Trophoblast cell (in vitro differentiated cells and primary cell): ENCODE measurements at regions not wholly inside any gene's neighbourhood (a gene's known extent, or its start where the extent isn't known, plus 50 kb on each side); places are given as distances from the start of the nearest gene placed in this dataset.
A peak's percentile ranks its signal among the peaks of the same experiment; 100 is the strongest.

Experiments used
- DNase-seq, 2 donors: peaks; one replicate each; pipeline ENCODE4 v3.0.0-alpha.2; 2016
- H2AFZ ChIP-seq: 2 replicates; pipeline ENCODE4 v1.6.1; 2013; ENCODE audit warnings: low read length, moderate library complexity, mild to moderate bottlenecking; ENCODE audit not compliant: insufficient read depth, poor library complexity
- H2AK5ac ChIP-seq: 2 replicates; pipeline ENCODE4 v1.6.1; 2013; ENCODE audit warnings: mild to moderate bottlenecking, low read length
- H2BK120ac ChIP-seq: 2 replicates; pipeline ENCODE4 v1.6.1; 2013; ENCODE audit warnings: low read length, mild to moderate bottlenecking, moderate library complexity; ENCODE audit not compliant: insufficient read depth, poor library complexity
- H2BK12ac ChIP-seq: 2 replicates; pipeline ENCODE4 v1.6.1; 2013; ENCODE audit warnings: mild to moderate bottlenecking, low read length, moderate library complexity
- H2BK5ac ChIP-seq: 2 replicates; pipeline ENCODE4 v1.6.1; 2013; ENCODE audit warnings: low read length, low read depth, moderate library complexity, mild to moderate bottlenecking; ENCODE audit not compliant: poor library complexity
- H3K14ac ChIP-seq: 2 replicates; pipeline ENCODE4 v1.6.1; 2013; ENCODE audit warnings: mild to moderate bottlenecking, low read length
- H3K18ac ChIP-seq: 2 replicates; pipeline ENCODE4 v1.6.1; 2013; ENCODE audit warnings: mild to moderate bottlenecking, low read length
- H3K23ac ChIP-seq: 2 replicates; pipeline ENCODE4 v1.6.1; 2013; ENCODE audit warnings: low read length
- H3K27ac ChIP-seq: 2 replicates; pipeline ENCODE4 v1.5.1; 2013; ENCODE audit warnings: low read depth, mild to moderate bottlenecking, inconsistent platforms, low read length, moderate library complexity
- H3K27me3 ChIP-seq: 2 replicates; pipeline ENCODE4 v1.6.1; 2013; ENCODE audit warnings: inconsistent platforms, mild to moderate bottlenecking, low read length, moderate library complexity; ENCODE audit not compliant: insufficient read depth
- H3K36me3 ChIP-seq, 2 experiments: 1 replicate in 1 of 2; 2 replicates in 1 of 2; pipeline ENCODE4 v1.6.1; 2013; ENCODE audit warnings: low read length in 2 of 2, mild to moderate bottlenecking in 2 of 2, moderate library complexity in 1 of 2; ENCODE audit not compliant: insufficient read depth in 2 of 2, control insufficient read depth in 1 of 2
- H3K4ac ChIP-seq: 2 replicates; pipeline ENCODE4 v1.6.1; 2013; ENCODE audit warnings: low read depth, mild to moderate bottlenecking, low read length, moderate library complexity
- H3K4me1 ChIP-seq, 2 experiments: 1 replicate in 1 of 2; 2 replicates in 1 of 2; pipeline ENCODE4 v1.6.1; 2013; ENCODE audit warnings: low read length in 2 of 2, mild to moderate bottlenecking in 2 of 2, moderate library complexity in 1 of 2; ENCODE audit not compliant: insufficient read depth in 2 of 2, control insufficient read depth in 1 of 2
- H3K4me2 ChIP-seq: 2 replicates; pipeline ENCODE4 v1.6.1; 2013; ENCODE audit warnings: inconsistent platforms, mild to moderate bottlenecking, low read length, moderate library complexity
- H3K4me3 ChIP-seq: 2 replicates; pipeline ENCODE4 v1.5.1; 2013; ENCODE audit warnings: mild to moderate bottlenecking, low read depth, low read length, inconsistent platforms
- H3K79me1 ChIP-seq: one replicate; pipeline ENCODE4 v1.6.1; 2013; ENCODE audit warnings: low read length
- H3K79me2 ChIP-seq: 2 replicates; pipeline ENCODE4 v1.6.1; 2013; ENCODE audit warnings: low read length, mild to moderate bottlenecking; ENCODE audit not compliant: control insufficient read depth, insufficient read depth, poor library complexity
- H3K9ac ChIP-seq: 2 replicates; pipeline ENCODE4 v1.6.1; 2013; ENCODE audit warnings: mild to moderate bottlenecking, low read length
- H3K9me3 ChIP-seq: 2 replicates; pipeline ENCODE4 v1.6.1; 2013; ENCODE audit warnings: low read depth, mild to moderate bottlenecking, control low read depth, inconsistent platforms, low read length; ENCODE audit not compliant: insufficient read depth
- H4K12ac ChIP-seq: 2 replicates; pipeline ENCODE4 v1.6.1; 2013; ENCODE audit warnings: low read depth, mild to moderate bottlenecking, low read length, moderate library complexity
- H4K8ac ChIP-seq: 2 replicates; pipeline ENCODE4 v1.6.1; 2013; ENCODE audit warnings: low read depth, mild to moderate bottlenecking, low read length, moderate library complexity
- H4K91ac ChIP-seq: one replicate; pipeline ENCODE4 v1.6.1; 2013; ENCODE audit warnings: low read depth, mild to moderate bottlenecking, low read length, moderate library complexity
- WGBS: extraction: QIAGEN DNeasy Blood & Tissue Kit; methylation state at CpG from one replicate; pipeline ENCODE4 v1.1.7; 2013; ENCODE audit warnings: missing lambda C conversion rate; ENCODE audit not compliant: insufficient read length, insufficient coverage; ENCODE audit errors: extremely low coverage; 5-methylcytosine and 5-hydroxymethylcytosine counted together

GRCh38 chr7:68474661-68475216, 1123.5 kb upstream of the AUTS2 start:
- no peaks in the 10 kb centered on the region for H3K36me3 ChIP-seq
- WGBS = no CpG with 5 or more reads among the region's 5 CpGs
- H3K4me1 ChIP-seq = no peaks in the 10 kb centered on the region
- peaks cover 2% of the 10 kb centered on the region for H3K9me3 ChIP-seq
- H2AK5ac ChIP-seq = no peak overlapping the region
- no peak for DNase-seq
- H3K4ac ChIP-seq = no peak overlapping the region
- H2BK12ac ChIP-seq = no peak overlapping the region
- H3K27ac ChIP-seq = no peak overlapping the region
- no peak overlapping the region for H3K4me3 ChIP-seq
- no peak overlapping the region for H2AFZ ChIP-seq
- H3K27me3 ChIP-seq = no peaks in the 10 kb centered on the region
- no peak overlapping the region for H3K9ac ChIP-seq
- H3K18ac ChIP-seq = no peak overlapping the region
- no peaks in the 10 kb centered on the region for H3K79me2 ChIP-seq
- no peak overlapping the region for H2BK5ac ChIP-seq
- H2BK120ac ChIP-seq = no peak overlapping the region
- no peak overlapping the region for H4K91ac ChIP-seq
- H4K12ac ChIP-seq = no peak overlapping the region
- no peak overlapping the region for H3K23ac ChIP-seq
- H3K4me2 ChIP-seq = no peak overlapping the region
- H3K14ac ChIP-seq = no peak overlapping the region
- H4K8ac ChIP-seq = no peak overlapping the region
- H3K79me1 ChIP-seq = no peaks in the 10 kb centered on the region

- no peaks in the 10 kb centered on the region for H3K4me1 ChIP-seq
- no peak overlapping the region for H2BK12ac ChIP-seq
- H3K79me2 ChIP-seq = no peaks in the 10 kb centered on the region
- peaks cover 2% of the 10 kb centered on the region for H3K9me3 ChIP-seq
- no peaks in the 10 kb centered on the region for H3K79me1 ChIP-seq
- H3K4me2 ChIP-seq = no peak overlapping the region
- no peak overlapping the region for H2AK5ac ChIP-seq
- no peaks in the 10 kb centered on the region for H3K27me3 ChIP-seq
- H3K9ac ChIP-seq = no peak overlapping the region
- no peak overlapping the region for H3K4me3 ChIP-seq
- H2BK5ac ChIP-seq = no peak overlapping the region
- no peak overlapping the region for H3K14ac ChIP-seq
- H3K4ac ChIP-seq = no peak overlapping the region
- H4K91ac ChIP-seq = no peak overlapping the region
- no peak overlapping the region for H4K12ac ChIP-seq
- peak in 1 of 2 donors; percentile 26 for DNase-seq
- H3K36me3 ChIP-seq = no peaks in the 10 kb centered on the region
- H2AFZ ChIP-seq = no peak overlapping the region
- no peak overlapping the region for H3K18ac ChIP-seq
- H4K8ac ChIP-seq = no peak overlapping the region
- no peak overlapping the region for H3K23ac ChIP-seq
- no peak overlapping the region for H3K27ac ChIP-seq
- WGBS = no CpG with 5 or more reads among the region's 2 CpGs
- H2BK120ac ChIP-seq = no peak overlapping the region
Observed at GRCh38 chr7:68476966-68477365, 1121.3 kb upstream of the AUTS2 start.

DNA sequence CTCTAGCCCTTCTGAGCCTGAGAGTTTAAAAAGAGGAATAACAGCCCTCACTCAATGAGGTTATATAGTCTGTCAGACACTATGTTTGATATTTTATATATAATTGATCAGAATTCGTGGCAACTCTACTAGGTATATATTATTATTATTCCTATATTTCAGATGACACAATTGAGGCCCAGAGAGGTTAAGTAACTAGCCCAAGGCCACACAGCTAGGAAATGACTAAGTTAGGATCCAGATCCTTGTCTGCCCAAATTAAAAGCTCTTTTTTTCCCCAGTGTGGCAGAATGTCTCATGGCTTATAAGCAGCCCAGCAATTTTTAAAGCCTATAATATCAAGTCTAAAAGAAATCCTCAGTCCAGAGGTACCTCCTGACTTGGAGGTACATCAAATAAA, 1119.9 kb upstream of the AUTS2 start:
- Histone ChIP-seq H3K36me3 (no peaks in the 10 kb centered on the region), H3K27me3 (no peaks in the 10 kb centered on the region), H4K8ac (no peak overlapping the region), H2AK5ac (no peak overlapping the region), H3K79me1 (no peaks in the 10 kb centered on the region), H4K12ac (no peak overlapping the region), H4K91ac (no peak overlapping the region), H2BK5ac (no peak overlapping the region), H2AFZ (no peak overlapping the region), H3K4ac (no peak overlapping the region), H3K4me2 (no peak overlapping the region), H3K4me1 (no peaks in the 10 kb centered on the region), H3K9ac (no peak overlapping the region), H3K79me2 (no peaks in the 10 kb centered on the region), H3K27ac (no peak overlapping the region), H3K23ac (no peak overlapping the region), H3K4me3 (no peak overlapping the region), H2BK120ac (no peak overlapping the region), H3K18ac (no peak overlapping the region), H3K9me3 (peaks cover 2% of the 10 kb centered on the region), H2BK12ac (no peak overlapping the region), H3K14ac (no peak overlapping the region)
- no CpG with 5 or more reads among the region's 1 CpG for WGBS
- no peak for DNase-seq

DNA sequence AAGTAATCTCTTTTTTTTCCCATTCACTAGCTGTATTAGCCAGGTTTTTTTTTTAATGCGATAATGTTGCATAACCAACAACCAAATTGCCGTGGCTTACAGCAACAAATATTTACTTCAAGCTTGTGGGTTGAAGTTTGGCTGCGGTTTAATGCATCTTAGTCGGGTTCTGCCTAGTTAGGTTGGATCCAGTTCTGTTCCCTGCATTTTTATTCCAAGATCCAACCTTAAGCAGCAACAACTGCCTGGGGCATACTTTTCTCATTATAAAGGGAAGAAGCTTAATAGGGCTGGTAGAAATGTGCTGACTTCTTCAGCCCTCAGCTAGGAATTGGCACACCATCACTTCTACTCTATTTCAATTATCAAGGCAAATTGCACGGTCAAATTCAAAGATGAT, 1115.5 kb upstream of the AUTS2 start:
- no peak overlapping the region for H3K18ac ChIP-seq
- no peaks in the 10 kb centered on the region for H3K4me1 ChIP-seq

More for the DNA sequence above, 1115.5 kb upstream of the AUTS2 start:
- no peaks in the 10 kb centered on the region for H3K27me3 ChIP-seq
- H3K79me1 ChIP-seq = no peaks in the 10 kb centered on the region
- no peak overlapping the region for H3K23ac ChIP-seq
- H2BK12ac ChIP-seq = no peak overlapping the region
- H4K91ac ChIP-seq = no peak overlapping the region
- no peaks in the 10 kb centered on the region for H3K36me3 ChIP-seq
- no peak overlapping the region for H3K4ac ChIP-seq
- H3K4me2 ChIP-seq = no peak overlapping the region
- H3K27ac ChIP-seq = no peak overlapping the region
- H2AK5ac ChIP-seq = no peak overlapping the region
- no peak overlapping the region for H3K9ac ChIP-seq
- WGBS = no CpG with 5 or more reads among the region's 5 CpGs
- no peak overlapping the region for H2BK120ac ChIP-seq
- H3K9me3 ChIP-seq = peaks cover 2% of the 10 kb centered on the region
- no peaks in the 10 kb centered on the region for H3K79me2 ChIP-seq
- H2AFZ ChIP-seq = no peak overlapping the region
- H4K8ac ChIP-seq = no peak overlapping the region
- no peak overlapping the region for H2BK5ac ChIP-seq
- no peak overlapping the region for H3K14ac ChIP-seq
- no peak overlapping the region for H3K4me3 ChIP-seq
- no peak overlapping the region for H4K12ac ChIP-seq
- DNase-seq = no peak
